Endothelial cell of umbilical vein (primary cell): ENCODE measurements at regions not wholly inside any gene's neighbourhood (a gene's known extent, or its start where the extent isn't known, plus 50 kb on each side); places are given as distances from the start of the nearest gene placed in this dataset.

Source experiments
- BruUV-seq: library from RNA; stranded (reverse); fragments of 400-500 nt; replicated peaks from 2 replicates; lab custom pipeline; 2021; lab: Mats Ljungman, UMichigan
- CTCF ChIA-PET: fragments of 300-600, 350-600 bp; sonication (Branson Sonifier 250); formaldehyde crosslinking; loops from one replicate; lab custom pipeline; 2021; ENCODE audit warnings: antibody characterized with exemption, inconsistent platforms; lab: Charles Lee
- POLR2A ChIA-PET: fragments of 300-600, 350-600 bp; sonication (Branson Sonifier 250); formaldehyde crosslinking; loops from one replicate; lab custom pipeline; 2021; ENCODE audit warnings: antibody characterized with exemption, inconsistent platforms; lab: Charles Lee
- DNase-seq: peaks from one replicate; pipeline ENCODE4 v3.0.0-alpha.2; 2011; ENCODE audit warnings: low read depth, low spot score
- FAIRE-seq: peaks from 2 replicates; lab custom pipeline; 2011; peaks lifted over from hg19 to GRCh38; lab: Jason Lieb, UNC
- H2AFZ ChIP-seq: 2 replicates; pipeline ENCODE4 v1.6.0; 2012; ENCODE audit warnings: low read depth, low read length, control low read depth, inconsistent platforms
- H3K27ac ChIP-seq: 2 replicates; pipeline ENCODE4 v1.5.1; 2011; ENCODE audit warnings: low read depth, mild to moderate bottlenecking, control low read depth, low read length, moderate library complexity; ENCODE audit not compliant: insufficient read depth
- H3K27me3 ChIP-seq, 2 experiments: 2 replicates each; pipeline versions ENCODE4 v1.6.0 to v1.6.1; 2011; ENCODE audit warnings: low read length in 2 of 2, mixed read lengths in 1 of 2; ENCODE audit not compliant: control insufficient read depth in 2 of 2, insufficient read depth in 2 of 2
- H3K36me3 ChIP-seq, 2 experiments: 2 replicates in 1 of 2; 3 replicates in 1 of 2; pipeline ENCODE4 v1.5.1; 2011; ENCODE audit warnings: low read length in 2 of 2, mild to moderate bottlenecking in 1 of 2, moderate library complexity in 1 of 2; ENCODE audit not compliant: control insufficient read depth in 2 of 2, insufficient read depth in 2 of 2; ENCODE audit errors: extremely low read depth in 1 of 2
- H3K4me1 ChIP-seq: 3 replicates; pipeline ENCODE4 v1.5.1; 2011; ENCODE audit warnings: mild to moderate bottlenecking, low read length; ENCODE audit not compliant: control insufficient read depth, insufficient read depth; ENCODE audit errors: extremely low read depth
- H3K4me2 ChIP-seq: 2 replicates; pipeline ENCODE4 v1.6.1; 2011; ENCODE audit warnings: low read length, control low read depth, mixed read lengths; ENCODE audit not compliant: insufficient read depth
- H3K4me3 ChIP-seq, 3 experiments: fragments of 200-600 bp in 1 of 3; sonication (generic), shearing (Covaris generic) in 1 of 3; replicated peaks in 1 of 3; 2 replicates each; pipeline ENCODE4 v1.5.1; 2011 to 2016; ENCODE audit warnings: control low read depth in 3 of 3, low read length in 3 of 3, mild to moderate bottlenecking in 2 of 3, inconsistent platforms in 1 of 3, low read depth in 1 of 3, moderate library complexity in 1 of 3; ENCODE audit not compliant: insufficient read depth in 1 of 3
- H3K79me2 ChIP-seq: 2 replicates; pipeline ENCODE4 v1.6.0; 2012; ENCODE audit warnings: low read length, inconsistent platforms; ENCODE audit not compliant: control insufficient read depth, insufficient read depth
- H3K9ac ChIP-seq: replicated peaks from 2 replicates; pipeline ENCODE3; 2011; ENCODE audit warnings: low read length, control low read depth; ENCODE audit not compliant: insufficient read depth; ENCODE audit errors: extremely low read depth
- H3K9me1 ChIP-seq: replicated peaks from 3 replicates; pipeline ENCODE4 v1.6.0; 2011; ENCODE audit warnings: mild to moderate bottlenecking, low read length; ENCODE audit not compliant: control insufficient read depth, insufficient read depth; ENCODE audit errors: extremely low read depth
- H3K9me3 ChIP-seq: replicated peaks from 2 replicates; pipeline ENCODE4 v1.5.1; 2012; ENCODE audit warnings: low read length, inconsistent platforms; ENCODE audit not compliant: control insufficient read depth, insufficient read depth
- H4K20me1 ChIP-seq: replicated peaks from 2 replicates; pipeline ENCODE3; 2011; ENCODE audit warnings: mild to moderate bottlenecking, low read length; ENCODE audit not compliant: control insufficient read depth, insufficient read depth; ENCODE audit errors: extremely low read depth
- EZH2 ChIP-seq: IDR thresholded peaks from 2 replicates; pipeline ENCODE4 v1.6.1; 2012; ENCODE audit warnings: borderline replicate concordance, low read depth, mild to moderate bottlenecking, moderate library complexity, low read length, inconsistent platforms; ENCODE audit not compliant: severe bottlenecking
- FOS ChIP-seq: IDR thresholded peaks from 2 replicates; pipeline ENCODE4 v1.6.1; 2011; ENCODE audit warnings: mild to moderate bottlenecking, low read length, moderate library complexity, borderline replicate concordance; ENCODE audit not compliant: insufficient read depth
- GATA2 ChIP-seq: IDR thresholded peaks from 2 replicates; pipeline ENCODE4 v1.7.0; 2011; ENCODE audit warnings: low read depth, mild to moderate bottlenecking, moderate library complexity, mixed read lengths, low read length; ENCODE audit not compliant: insufficient read length, insufficient read depth
- JUN ChIP-seq: IDR thresholded peaks from 2 replicates; pipeline ENCODE4 v1.6.1; 2011; ENCODE audit warnings: borderline replicate concordance, low read depth; ENCODE audit not compliant: insufficient read length, insufficient read depth
- MAX ChIP-seq: IDR thresholded peaks from 2 replicates; pipeline ENCODE4 v1.6.1; 2011; ENCODE audit not compliant: insufficient read depth, insufficient read length
- MYC ChIP-seq: IDR thresholded peaks from one replicate; pipeline ENCODE4 v1.6.1; 2011; ENCODE audit warnings: mild to moderate bottlenecking, low read depth, low read length
- POLR2A ChIP-seq: IDR thresholded peaks from 2 replicates; pipeline ENCODE4 v1.6.1; 2012; ENCODE audit warnings: low read depth, mild to moderate bottlenecking, control low read depth, low read length
- POLR2AphosphoS5 ChIP-seq: IDR thresholded peaks from 2 replicates; pipeline ENCODE4 v1.6.1; 2012; ENCODE audit warnings: low read depth, mild to moderate bottlenecking, control low read depth, low read length, moderate library complexity; ENCODE audit not compliant: insufficient read depth
- dilution Hi-C: fragments of 300-500 bp; cut with MboI; formaldehyde crosslinking; loops from one replicate; pipeline ENCODE4 v1.15.0; 2019; ENCODE audit warnings: low sequenced_read_pairs; ENCODE audit not compliant: extremely low pct_ligation_motif_present
- intact Hi-C: fragments of 100-400 bp; cut with micrococcal nuclease; formaldehyde crosslinking; loops from one replicate; pipeline ENCODE4 v1.10.0; 2022
- TF ChIP-seq, protein P1 (sequence below), 2 donors: IDR thresholded peaks; 1 replicate in 1 of 2; 2 replicates in 1 of 2; pipeline ENCODE4 v1.5.1; 2011; ENCODE audit warnings: low read length in 2 of 2, mild to moderate bottlenecking in 2 of 2, moderate library complexity in 2 of 2, control low read depth in 1 of 2, inconsistent platforms in 1 of 2, low read depth in 1 of 2; ENCODE audit not compliant: insufficient read depth in 1 of 2; ENCODE audit errors: extremely low read depth in 1 of 2

DNA sequence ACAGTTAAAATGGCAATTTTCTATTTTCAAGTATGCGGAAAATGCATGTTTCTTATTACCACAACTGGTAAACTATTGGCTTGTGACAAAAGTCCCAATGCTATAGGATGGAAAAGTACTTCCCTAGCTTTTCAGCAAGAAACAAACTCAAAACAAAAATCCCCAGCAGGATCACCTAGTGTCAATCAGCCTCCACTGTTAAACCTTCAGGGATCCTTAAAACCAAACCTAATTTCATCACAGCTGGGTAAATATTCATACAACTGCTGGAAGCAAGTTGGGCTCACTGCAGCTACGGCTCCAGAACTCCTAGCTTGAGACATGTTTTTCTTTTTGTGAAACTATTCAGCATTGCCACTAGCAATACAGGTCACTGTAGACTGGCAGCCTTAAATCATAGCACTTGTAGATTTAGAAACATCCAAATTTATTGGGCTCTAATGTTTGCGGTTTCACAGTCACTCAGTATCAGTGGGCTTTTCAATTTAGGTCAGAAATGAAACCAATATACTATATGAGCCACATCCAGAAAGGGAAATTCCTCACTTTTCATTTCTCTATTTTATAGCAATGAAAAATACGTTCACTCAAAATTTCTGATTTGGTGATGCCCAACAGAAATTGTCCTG lies 145.2 kb upstream of the ANK3 start:
- no peaks in the 10 kb centered on the region for H3K79me2 ChIP-seq
- H3K27ac ChIP-seq, result no peak overlapping the region
- BruUV-seq, result no TSS peak
- H3K36me3 ChIP-seq, result no peaks in the 10 kb centered on the region
- dilution Hi-C loops, result no loop called here
- H3K27me3 ChIP-seq, result peaks cover 2 to 5% of the 10 kb centered on the region in 2 experiments
- no peaks in the 10 kb centered on the region for H3K9me3 ChIP-seq
- H3K9ac ChIP-seq, result no peak overlapping the region
- FAIRE-seq (no peak), DNase-seq (no peak)
- no peak for TF ChIP-seq FOS
- no peak for TF ChIP-seq POLR2A
- TF ChIP-seq EZH2, result no peak
- no peak for TF ChIP-seq JUN
- no peak for TF ChIP-seq GATA2
- TF ChIP-seq MAX, result no peak
- TF ChIP-seq POLR2AphosphoS5, result no peak
- TF ChIP-seq MYC, result no peak
- TF ChIP-seq, protein P1, sequence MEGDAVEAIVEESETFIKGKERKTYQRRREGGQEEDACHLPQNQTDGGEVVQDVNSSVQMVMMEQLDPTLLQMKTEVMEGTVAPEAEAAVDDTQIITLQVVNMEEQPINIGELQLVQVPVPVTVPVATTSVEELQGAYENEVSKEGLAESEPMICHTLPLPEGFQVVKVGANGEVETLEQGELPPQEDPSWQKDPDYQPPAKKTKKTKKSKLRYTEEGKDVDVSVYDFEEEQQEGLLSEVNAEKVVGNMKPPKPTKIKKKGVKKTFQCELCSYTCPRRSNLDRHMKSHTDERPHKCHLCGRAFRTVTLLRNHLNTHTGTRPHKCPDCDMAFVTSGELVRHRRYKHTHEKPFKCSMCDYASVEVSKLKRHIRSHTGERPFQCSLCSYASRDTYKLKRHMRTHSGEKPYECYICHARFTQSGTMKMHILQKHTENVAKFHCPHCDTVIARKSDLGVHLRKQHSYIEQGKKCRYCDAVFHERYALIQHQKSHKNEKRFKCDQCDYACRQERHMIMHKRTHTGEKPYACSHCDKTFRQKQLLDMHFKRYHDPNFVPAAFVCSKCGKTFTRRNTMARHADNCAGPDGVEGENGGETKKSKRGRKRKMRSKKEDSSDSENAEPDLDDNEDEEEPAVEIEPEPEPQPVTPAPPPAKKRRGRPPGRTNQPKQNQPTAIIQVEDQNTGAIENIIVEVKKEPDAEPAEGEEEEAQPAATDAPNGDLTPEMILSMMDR (IDR thresholded peaks at IDR 0.05; ENCODE audit: extremely low read depth in 1 of 2, insufficient read depth in 1 of 2, low read depth in 1 of 2, low read length in 2 of 2), result no peak
- intact Hi-C loops, result no loop called here
- no peaks in the 10 kb centered on the region for H3K9me1 ChIP-seq
- CTCF ChIA-PET, result interaction anchor here (1.0 kb wide), 1 partner anchor 34 kb away, joined by 3 read pairs; no protein-coding TSS in a partner anchor
- no peaks in the 10 kb centered on the region for H4K20me1 ChIP-seq
- H3K4me2 ChIP-seq, result no peak overlapping the region
- H3K4me1 ChIP-seq, result no peaks in the 10 kb centered on the region
- POLR2A ChIA-PET, result no interaction called here
- H3K4me3 ChIP-seq, result no peak overlapping the region
- H2AFZ ChIP-seq, result no peak overlapping the region
